ENCODE measurements at regions not wholly inside any gene's neighbourhood (a gene's known extent, or its start where the extent isn't known, plus 50 kb on each side); places are given as distances from the start of the nearest gene placed in this dataset.

- Histone ChIP-seq H3K4me1 (ENCODE audit: control insufficient read depth in 4 of 4, insufficient read depth in 4 of 4, low read length in 3 of 4) (no peaks in the 10 kb centered on the region), H3K4me3 (ENCODE audit: low read depth in 1 of 3, low read length in 3 of 3) (no peak overlapping the region), H3K9me3 (ENCODE audit: control insufficient read depth in 4 of 4, low read length in 3 of 4) (no peaks in the 10 kb centered on the region), H3K36me3 (ENCODE audit: control insufficient read depth in 4 of 4, insufficient read depth in 3 of 4, low read depth in 1 of 4, low read length in 3 of 4) (no peaks in the 10 kb centered on the region), H3K27ac (ENCODE audit: low read depth in 1 of 2, low read length in 2 of 2) (no peak overlapping the region), H3K27me3 (ENCODE audit: control insufficient read depth in 4 of 4, insufficient read depth in 4 of 4, low read length in 3 of 4) (no peaks in the 10 kb centered on the region), H3K9ac (ENCODE audit: low read depth in 1 of 2, low read length in 2 of 2) (no peak overlapping the region)
- no peak for DNase-seq (ENCODE audit: low spot score)
- no peak for TF ChIP-seq RAD21 (IDR thresholded peaks at IDR 0.05)
- TF ChIP-seq GABPA (IDR thresholded peaks at IDR 0.05 in 1 of 2, conservative IDR thresholded peaks at IDR 0.05 in 1 of 2) = no peak
- TF ChIP-seq CTCF (IDR thresholded peaks at IDR 0.05; ENCODE audit: low read depth, low read length, missing input control) = no peak
- TF ChIP-seq FOXA1 (IDR thresholded peaks at IDR 0.05) = no peak
- no peak for TF ChIP-seq FOXA2 (IDR thresholded peaks at IDR 0.05)
- TF ChIP-seq RXRA (IDR thresholded peaks at IDR 0.05) = no peak
- TF ChIP-seq SP1 (IDR thresholded peaks at IDR 0.05) = no peak
- no peak for TF ChIP-seq MAX (IDR thresholded peaks at IDR 0.05)
- no peak for TF ChIP-seq JUND (IDR thresholded peaks at IDR 0.05)
- TF ChIP-seq ATF3 (IDR thresholded peaks at IDR 0.05) = no peak
- no peak for TF ChIP-seq YY1 (IDR thresholded peaks at IDR 0.05)
- no peak for TF ChIP-seq ZBTB33 (IDR thresholded peaks at IDR 0.05)
- TF ChIP-seq HNF4A (conservative IDR thresholded peaks at IDR 0.05) = no peak
- 67% methylated on average over 2 of the region's 2 CpGs for WGBS
These were observed 502.7 kb upstream of the HTR2A start for GRCh38 chr13:47399599-47399998.

- H3K27ac ChIP-seq (ENCODE audit: low read depth in 1 of 2, low read length in 2 of 2) = no peak overlapping the region
These were observed 500.9 kb upstream of the HTR2A start for GRCh38 chr13:47397739-47398138.

More at GRCh38 chr13:47397739-47398138, 500.9 kb upstream of the HTR2A start:
- TF ChIP-seq JUND (IDR thresholded peaks at IDR 0.05) (no peak), CTCF (IDR thresholded peaks at IDR 0.05; ENCODE audit: low read depth, low read length, missing input control) (no peak), RAD21 (IDR thresholded peaks at IDR 0.05) (no peak), FOXA2 (IDR thresholded peaks at IDR 0.05) (no peak), MAX (IDR thresholded peaks at IDR 0.05) (no peak), SP1 (IDR thresholded peaks at IDR 0.05) (no peak), GABPA (IDR thresholded peaks at IDR 0.05 in 1 of 2, conservative IDR thresholded peaks at IDR 0.05 in 1 of 2) (no peak), FOXA1 (IDR thresholded peaks at IDR 0.05) (no peak), HNF4G (IDR thresholded peaks at IDR 0.05) (no peak), HNF4A (conservative IDR thresholded peaks at IDR 0.05) (no peak), NR2F2 (IDR thresholded peaks at IDR 0.05) (no peak), YY1 (IDR thresholded peaks at IDR 0.05) (no peak), REST (IDR thresholded peaks at IDR 0.05) (no peak), RXRA (IDR thresholded peaks at IDR 0.05) (no peak), EGR1 (IDR thresholded peaks at IDR 0.05; ENCODE audit: low read depth in 2 of 2) (no peak), ZBTB33 (IDR thresholded peaks at IDR 0.05) (no peak), ATF3 (IDR thresholded peaks at IDR 0.05) (no peak), TAF1 (conservative IDR thresholded peaks at IDR 0.05) (no peak)
- Histone ChIP-seq H3K27me3 (ENCODE audit: control insufficient read depth in 4 of 4, insufficient read depth in 4 of 4, low read length in 3 of 4) (no peaks in the 10 kb centered on the region), H3K4me3 (ENCODE audit: low read depth in 1 of 3, low read length in 3 of 3) (no peak overlapping the region), H3K9ac (ENCODE audit: low read depth in 1 of 2, low read length in 2 of 2) (no peak overlapping the region), H3K4me1 (ENCODE audit: control insufficient read depth in 4 of 4, insufficient read depth in 4 of 4, low read length in 3 of 4) (no peaks in the 10 kb centered on the region), H3K9me3 (ENCODE audit: control insufficient read depth in 4 of 4, low read length in 3 of 4) (no peaks in the 10 kb centered on the region), H3K36me3 (ENCODE audit: control insufficient read depth in 4 of 4, insufficient read depth in 3 of 4, low read depth in 1 of 4, low read length in 3 of 4) (no peaks in the 10 kb centered on the region)
- DNase-seq (ENCODE audit: low spot score) = no peak
- 61% methylated on average over 2 of the region's 2 CpGs for WGBS
